SU-DHL-6 (cell line): ENCODE measurements at regions not wholly inside any gene's neighbourhood (a gene's known extent, or its start where the extent isn't known, plus 50 kb on each side); places are given as distances from the start of the nearest gene placed in this dataset.
"Not testable (repeated sequence)": the region's sequence is repeated elsewhere in the genome, so short reads cannot be mapped to it uniquely, and the experiment has no call there.

ENCODE experiments used
- H2AFZ ChIP-seq: fragments of 200-600 bp; sonication (generic); 2 replicates; pipeline ENCODE4 v1.6.1; 2014; ENCODE audit warnings: low read depth, mild to moderate bottlenecking, moderate library complexity, mixed read lengths, antibody characterized with exemption, low read length; ENCODE audit not compliant: severe bottlenecking
- H3F3A ChIP-seq: fragments of 200-600 bp; shearing (Covaris generic); 2 replicates; pipeline ENCODE4 v1.6.0; 2016; ENCODE audit warnings: antibody characterized with exemption, mild to moderate bottlenecking; ENCODE audit not compliant: insufficient read depth
- H3K27ac ChIP-seq: fragments of 200-600 bp; sonication (generic); 2 replicates; pipeline ENCODE4 v1.5.1; 2016; ENCODE audit warnings: low read depth, mild to moderate bottlenecking, low read length, moderate library complexity, mixed read lengths
- H3K27me3 ChIP-seq: fragments of 200-600 bp; sonication (generic), shearing (Covaris generic); 2 replicates; pipeline ENCODE4 v1.6.0; 2014; ENCODE audit warnings: mild to moderate bottlenecking, low read length
- H3K36me3 ChIP-seq: fragments of 200-600 bp; sonication (generic); 2 replicates; pipeline ENCODE4 v1.6.1; 2014; ENCODE audit warnings: mild to moderate bottlenecking, low read length, mixed read lengths
- H3K4me2 ChIP-seq: fragments of 300-600, 200-600 bp; shearing (Covaris generic), sonication (generic); 2 replicates; pipeline ENCODE4 v1.6.0; 2014; ENCODE audit warnings: low read length, low read depth, mild to moderate bottlenecking; ENCODE audit not compliant: poor library complexity, severe bottlenecking
- H3K4me3 ChIP-seq: fragments of 200-600 bp; sonication (generic); 2 replicates; pipeline ENCODE4 v1.5.1; 2014; ENCODE audit warnings: antibody characterized with exemption, low read length, mild to moderate bottlenecking, mixed read lengths; ENCODE audit not compliant: insufficient read depth, poor library complexity, severe bottlenecking
- H3K79me2 ChIP-seq: fragments of 200-600 bp; sonication (generic); 2 replicates; pipeline ENCODE4 v1.6.1; 2014; ENCODE audit warnings: mild to moderate bottlenecking, low read length, moderate library complexity; ENCODE audit not compliant: insufficient read depth
- H3K9ac ChIP-seq: fragments of 200-600 bp; sonication (generic); 2 replicates; pipeline ENCODE4 v1.7.0; 2014; ENCODE audit warnings: mild to moderate bottlenecking, low read length
- H3K9me2 ChIP-seq: fragments of 200-600 bp; sonication (generic); replicated peaks from 2 replicates; pipeline ENCODE4 v1.6.1; 2014; ENCODE audit warnings: low read length; ENCODE audit not compliant: insufficient read depth
- H3K9me3 ChIP-seq: fragments of 200-600 bp; sonication (generic); 2 replicates; pipeline ENCODE4 v1.6.1; 2014; ENCODE audit warnings: low read length, mixed read lengths; ENCODE audit not compliant: insufficient read depth
- H4K20me1 ChIP-seq: fragments of 200-600 bp; sonication (generic); 2 replicates; pipeline ENCODE4 v1.6.1; 2014; ENCODE audit warnings: low read depth, mild to moderate bottlenecking, antibody characterized with exemption, low read length, moderate library complexity, mixed read lengths
- EZH2phosphoT487 ChIP-seq: fragments of 200-600 bp; sonication (generic), shearing (Covaris generic); conservative IDR thresholded peaks from 2 replicates; pipeline ENCODE4 v1.6.1; 2018; ENCODE audit warnings: mild to moderate bottlenecking, antibody characterized with exemption, low read length, moderate library complexity, mixed read lengths
- TF ChIP-seq, protein P1 (sequence below): fragments of 200-600 bp; sonication (generic); IDR thresholded peaks from one replicate; pipeline ENCODE4 v1.5.1; 2017; ENCODE audit warnings: antibody characterized with exemption, mild to moderate bottlenecking, low read length, moderate library complexity; ENCODE audit not compliant: insufficient read depth, poor library complexity, severe bottlenecking

DNA sequence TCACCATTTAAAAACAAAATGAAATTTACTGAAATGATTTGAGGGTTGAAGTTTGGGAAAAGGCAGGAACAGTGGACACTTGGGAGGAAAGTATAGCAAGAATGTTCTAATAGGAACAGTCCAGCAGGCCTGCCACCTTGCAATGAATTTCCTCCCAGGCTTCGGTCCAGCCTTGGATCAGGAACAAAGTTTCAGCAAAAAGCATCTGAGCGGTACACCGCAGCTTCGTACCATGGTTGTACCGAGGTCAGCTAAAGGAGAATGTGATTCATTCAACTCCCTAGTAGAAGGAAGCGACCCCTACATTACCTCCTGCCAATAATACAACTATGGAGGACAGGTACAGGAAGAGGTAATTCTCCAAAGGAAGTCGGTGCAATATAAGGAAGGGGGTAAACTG, 111.4 kb downstream of the ENC1 start:
- Histone ChIP-seq H3K9me3 (0 out of 2 replicates have a peak, but pooled peaks cover under 1% of the 10 kb centered on the region), H2AFZ (no peak overlapping the region), H3K4me2 (no peak overlapping the region), H3K27ac (no peak overlapping the region), H3K79me2 (no peaks in the 10 kb centered on the region), H3F3A (no peaks in the 10 kb centered on the region), H4K20me1 (no peaks in the 10 kb centered on the region), H3K36me3 (no peaks in the 10 kb centered on the region), H3K27me3 (no peaks in the 10 kb centered on the region), H3K4me3 (no peak overlapping the region), H3K9me2 (no peaks in the 10 kb centered on the region), H3K9ac (no peak overlapping the region)
- TF ChIP-seq EZH2phosphoT487 = no peak
- TF ChIP-seq, protein P1, sequence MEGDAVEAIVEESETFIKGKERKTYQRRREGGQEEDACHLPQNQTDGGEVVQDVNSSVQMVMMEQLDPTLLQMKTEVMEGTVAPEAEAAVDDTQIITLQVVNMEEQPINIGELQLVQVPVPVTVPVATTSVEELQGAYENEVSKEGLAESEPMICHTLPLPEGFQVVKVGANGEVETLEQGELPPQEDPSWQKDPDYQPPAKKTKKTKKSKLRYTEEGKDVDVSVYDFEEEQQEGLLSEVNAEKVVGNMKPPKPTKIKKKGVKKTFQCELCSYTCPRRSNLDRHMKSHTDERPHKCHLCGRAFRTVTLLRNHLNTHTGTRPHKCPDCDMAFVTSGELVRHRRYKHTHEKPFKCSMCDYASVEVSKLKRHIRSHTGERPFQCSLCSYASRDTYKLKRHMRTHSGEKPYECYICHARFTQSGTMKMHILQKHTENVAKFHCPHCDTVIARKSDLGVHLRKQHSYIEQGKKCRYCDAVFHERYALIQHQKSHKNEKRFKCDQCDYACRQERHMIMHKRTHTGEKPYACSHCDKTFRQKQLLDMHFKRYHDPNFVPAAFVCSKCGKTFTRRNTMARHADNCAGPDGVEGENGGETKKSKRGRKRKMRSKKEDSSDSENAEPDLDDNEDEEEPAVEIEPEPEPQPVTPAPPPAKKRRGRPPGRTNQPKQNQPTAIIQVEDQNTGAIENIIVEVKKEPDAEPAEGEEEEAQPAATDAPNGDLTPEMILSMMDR = no peak

DNA sequence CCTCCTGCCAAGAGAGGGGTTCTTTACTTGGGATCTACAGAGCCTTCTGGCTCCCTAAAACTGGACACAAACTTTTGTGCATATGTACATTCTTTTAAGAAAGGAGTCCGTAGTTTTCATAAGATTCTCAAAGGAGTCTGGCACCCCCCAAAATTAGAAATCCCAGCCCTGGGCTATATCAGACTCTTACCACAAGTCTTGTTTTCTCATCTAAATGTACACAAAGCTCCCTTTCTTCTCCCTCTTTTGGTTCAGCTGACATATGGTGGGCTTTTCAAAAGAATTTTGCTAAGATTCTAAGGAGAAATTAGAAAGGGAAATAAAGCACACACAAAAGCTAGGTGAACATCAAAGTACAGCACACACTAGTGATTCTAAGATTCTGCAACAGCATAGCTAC, 114.4 kb downstream of the ENC1 start:
- Histone ChIP-seq H3K9ac (no peak overlapping the region), H3K4me3 (no peak overlapping the region), H4K20me1 (no peaks in the 10 kb centered on the region), H3K9me2 (no peaks in the 10 kb centered on the region), H3K36me3 (no peaks in the 10 kb centered on the region), H3K27ac (no peak overlapping the region), H3K4me2 (no peak overlapping the region), H3K27me3 (no peaks in the 10 kb centered on the region), H3K79me2 (no peaks in the 10 kb centered on the region), H3K9me3 (0 out of 2 replicates have a peak, but pooled peaks cover 7% of the 10 kb centered on the region), H2AFZ (no peak overlapping the region), H3F3A (no peaks in the 10 kb centered on the region)
- TF ChIP-seq EZH2phosphoT487 = no peak
- TF ChIP-seq, protein P1 = no peak

DNA sequence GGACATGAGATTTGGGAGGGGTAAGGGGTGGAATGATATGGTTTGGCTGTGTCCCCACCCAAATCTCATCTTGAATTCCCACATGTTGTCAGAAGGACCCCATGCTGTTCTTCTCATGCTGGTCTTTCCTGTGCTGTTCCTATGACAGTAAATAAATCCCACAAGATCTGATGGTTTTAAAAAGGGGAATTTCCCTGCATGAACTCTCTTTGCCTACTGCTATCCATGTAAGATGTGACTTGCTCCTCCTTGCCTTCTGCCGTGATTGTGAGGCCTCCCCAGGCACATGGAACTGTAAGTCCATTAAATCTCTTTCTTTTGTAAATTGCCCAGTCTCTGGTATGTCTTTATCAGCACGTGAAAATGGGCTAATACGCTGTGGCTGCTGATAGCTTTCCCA, 115.8 kb downstream of the ENC1 start:
- not testable (repeated sequence) for H3K9me2 ChIP-seq, H3K27me3 ChIP-seq, H4K20me1 ChIP-seq, H3K9me3 ChIP-seq, H3K4me2 ChIP-seq, H3K9ac ChIP-seq, H3K36me3 ChIP-seq, H3K79me2 ChIP-seq, H3K27ac ChIP-seq, H2AFZ ChIP-seq, H3K4me3 ChIP-seq, H3F3A ChIP-seq

DNA sequence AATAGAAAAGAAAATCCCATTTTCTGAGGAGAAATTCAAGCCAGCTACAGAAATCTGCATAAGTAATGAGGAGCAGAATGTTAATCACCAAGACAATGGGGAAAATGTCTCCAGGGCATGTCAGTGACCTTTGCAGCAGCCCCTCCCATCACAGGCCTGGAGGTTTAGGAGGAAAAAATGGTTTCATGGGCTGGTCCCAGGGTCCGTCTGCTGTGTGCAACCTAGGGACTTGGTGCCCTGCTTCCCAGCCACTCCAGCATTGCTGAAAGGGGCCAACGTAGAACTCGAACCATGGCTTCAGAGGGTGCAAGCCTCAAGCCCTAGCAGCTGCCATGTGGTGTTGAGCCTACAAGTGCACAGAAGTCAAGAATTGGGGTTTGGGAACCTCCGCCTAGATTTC, 116.8 kb downstream of the ENC1 start:
- not testable (repeated sequence) for H3K9me3 ChIP-seq, H2AFZ ChIP-seq, H3K27ac ChIP-seq, H3K4me3 ChIP-seq, H3K4me2 ChIP-seq, H3K36me3 ChIP-seq, H3K27me3 ChIP-seq, H3K79me2 ChIP-seq, H4K20me1 ChIP-seq, H3K9ac ChIP-seq, H3F3A ChIP-seq, H3K9me2 ChIP-seq

DNA sequence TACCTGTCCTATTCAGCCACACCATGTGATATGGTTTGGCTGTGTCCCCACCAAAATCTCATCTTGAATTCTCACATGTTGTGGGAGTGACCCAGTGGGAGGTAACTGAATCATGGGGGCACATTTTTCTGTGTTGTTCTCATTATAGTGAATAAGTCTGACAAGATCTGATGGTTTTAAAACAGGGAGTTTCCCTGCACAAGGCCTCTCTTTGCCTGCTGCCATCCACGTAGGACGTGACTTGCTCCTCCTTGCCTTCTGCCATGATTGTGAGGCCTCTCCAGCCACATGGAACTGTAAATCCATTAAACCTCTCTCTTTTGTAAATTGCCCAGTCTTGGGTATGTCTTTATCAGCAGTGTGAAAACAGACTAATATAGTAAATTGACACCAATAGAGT, 117.7 kb downstream of the ENC1 start:
- H3K36me3 ChIP-seq, H4K20me1 ChIP-seq, H3F3A ChIP-seq, H3K4me2 ChIP-seq, H3K4me3 ChIP-seq, H3K9ac ChIP-seq, H3K27ac ChIP-seq, H2AFZ ChIP-seq, H3K9me2 ChIP-seq, H3K79me2 ChIP-seq, H3K9me3 ChIP-seq, H3K27me3 ChIP-seq: not testable (repeated sequence)
